ENCODE measurements at regions not wholly inside any gene's neighbourhood (a gene's known extent, or its start where the extent isn't known, plus 50 kb on each side); places are given as distances from the start of the nearest gene placed in this dataset. TPM values are rescaled to one million over a fixed set of nuclear protein-coding genes. Genes with fewer than 3 reads are reported as not detected.

- Histone ChIP-seq H3K4me2 (ENCODE audit: low read length, poor library complexity, severe bottlenecking) (no peak overlapping the region), H3K23ac (ENCODE audit: low read length in 2 of 2) (no peak overlapping the region), H3K27ac (ENCODE audit: low read length, poor library complexity, severe bottlenecking) (no peak overlapping the region), H3K4me3 (ENCODE audit: insufficient read depth in 1 of 2, low read depth in 1 of 2, low read length in 2 of 2) (no peak overlapping the region), H3K4me1 (ENCODE audit: control insufficient read depth, insufficient read depth, low read depth, low read length) (no peaks in the 10 kb centered on the region), H3K4ac (ENCODE audit: low read depth in 1 of 2, low read length in 2 of 2) (no peak overlapping the region), H2BK12ac (ENCODE audit: low read length in 2 of 2) (no peak overlapping the region), H3K79me1 (replicated peaks; ENCODE audit: low read length, poor library complexity, severe bottlenecking) (no peaks in the 10 kb centered on the region), H2BK120ac (ENCODE audit: low read depth, low read length) (no peak overlapping the region), H2AFZ (ENCODE audit: low read depth, low read length) (no peak overlapping the region), H3K18ac (ENCODE audit: low read depth in 1 of 2, low read length in 2 of 2) (no peak overlapping the region), H4K8ac (ENCODE audit: low read length) (no peak overlapping the region), H2BK5ac (ENCODE audit: low read depth, low read length, poor library complexity, severe bottlenecking) (no peak overlapping the region), H2AK5ac (ENCODE audit: low read length, severe bottlenecking) (no peak overlapping the region), H3K9me3 (ENCODE audit: control insufficient read depth, low read length) (no peaks in the 10 kb centered on the region), H3K36me3 (ENCODE audit: control insufficient read depth in 1 of 2, insufficient read depth in 2 of 2, low read depth in 1 of 2, low read length in 2 of 2) (no peaks in the 10 kb centered on the region), H2BK15ac (ENCODE audit: low read depth, poor library complexity, severe bottlenecking) (no peak overlapping the region), H4K91ac (ENCODE audit: low read length) (no peak overlapping the region), H3K27me3 (ENCODE audit: control insufficient read depth in 1 of 2, insufficient read depth in 1 of 2, low read length in 2 of 2) (no peaks in the 10 kb centered on the region), H3K9ac (ENCODE audit: low read length) (no peak overlapping the region), H3K14ac (ENCODE audit: low read length in 2 of 2) (no peak overlapping the region)
- no peak for DNase-seq
- WGBS, result 88% methylated on average over 2 of the region's 2 CpGs
Observed at GRCh38 chr1:107000902-107001301, 55.6 kb upstream of the PRMT6 start.

- Histone ChIP-seq H3K9me3 (ENCODE audit: control insufficient read depth, low read length) (no peaks in the 10 kb centered on the region), H3K18ac (ENCODE audit: low read depth in 1 of 2, low read length in 2 of 2) (no peak overlapping the region), H3K4me1 (ENCODE audit: control insufficient read depth, insufficient read depth, low read depth, low read length) (no peaks in the 10 kb centered on the region), H2BK120ac (ENCODE audit: low read depth, low read length) (no peak overlapping the region), H4K8ac (ENCODE audit: low read length) (no peak overlapping the region), H4K91ac (ENCODE audit: low read length) (no peak overlapping the region), H2AFZ (ENCODE audit: low read depth, low read length) (no peak overlapping the region), H2BK12ac (ENCODE audit: low read length in 2 of 2) (no peak overlapping the region), H2BK5ac (ENCODE audit: low read depth, low read length, poor library complexity, severe bottlenecking) (no peak overlapping the region), H3K14ac (ENCODE audit: low read length in 2 of 2) (no peak overlapping the region), H3K4me3 (ENCODE audit: insufficient read depth in 1 of 2, low read depth in 1 of 2, low read length in 2 of 2) (no peak overlapping the region), H3K79me1 (replicated peaks; ENCODE audit: low read length, poor library complexity, severe bottlenecking) (no peaks in the 10 kb centered on the region), H3K23ac (ENCODE audit: low read length in 2 of 2) (no peak overlapping the region), H3K4me2 (ENCODE audit: low read length, poor library complexity, severe bottlenecking) (no peak overlapping the region), H3K27ac (ENCODE audit: low read length, poor library complexity, severe bottlenecking) (no peak overlapping the region), H2BK15ac (ENCODE audit: low read depth, poor library complexity, severe bottlenecking) (no peak overlapping the region), H3K4ac (ENCODE audit: low read depth in 1 of 2, low read length in 2 of 2) (no peak overlapping the region), H3K36me3 (ENCODE audit: control insufficient read depth in 1 of 2, insufficient read depth in 2 of 2, low read depth in 1 of 2, low read length in 2 of 2) (no peaks in the 10 kb centered on the region), H2AK5ac (ENCODE audit: low read length, severe bottlenecking) (no peak overlapping the region), H3K27me3 (ENCODE audit: control insufficient read depth in 1 of 2, insufficient read depth in 1 of 2, low read length in 2 of 2) (no peaks in the 10 kb centered on the region), H3K9ac (ENCODE audit: low read length) (no peak overlapping the region)
- no peak for DNase-seq
Observed at GRCh38 chr1:107003972-107004371, 52.5 kb upstream of the PRMT6 start.

DNA sequence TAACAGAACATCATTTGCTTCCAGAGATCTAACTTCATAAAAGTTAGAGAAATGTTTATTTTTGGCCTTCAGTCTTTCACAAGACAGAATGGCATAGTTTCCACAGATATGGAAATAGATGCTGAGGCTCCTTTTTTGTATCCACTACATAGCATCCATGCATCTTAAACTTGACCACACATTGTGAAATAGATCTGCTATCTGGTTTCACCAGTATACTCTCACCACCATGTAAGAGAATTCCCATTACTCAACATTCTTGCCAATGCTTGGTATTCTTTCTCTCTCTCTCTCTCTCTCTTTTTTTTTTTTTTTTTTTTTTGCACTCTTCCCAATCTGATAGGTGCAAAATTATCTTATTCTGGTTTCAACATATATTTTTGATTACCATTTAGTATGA is 52.1 kb upstream of the PRMT6 start:
- Histone ChIP-seq H3K79me1 (replicated peaks; ENCODE audit: low read length, poor library complexity, severe bottlenecking) (no peaks in the 10 kb centered on the region), H3K36me3 (ENCODE audit: control insufficient read depth in 1 of 2, insufficient read depth in 2 of 2, low read depth in 1 of 2, low read length in 2 of 2) (no peaks in the 10 kb centered on the region), H2BK120ac (ENCODE audit: low read depth, low read length) (no peak overlapping the region), H2BK12ac (ENCODE audit: low read length in 2 of 2) (no peak overlapping the region), H4K8ac (ENCODE audit: low read length) (no peak overlapping the region), H3K27me3 (ENCODE audit: control insufficient read depth in 1 of 2, insufficient read depth in 1 of 2, low read length in 2 of 2) (no peaks in the 10 kb centered on the region), H3K4me1 (ENCODE audit: control insufficient read depth, insufficient read depth, low read depth, low read length) (no peaks in the 10 kb centered on the region), H4K91ac (ENCODE audit: low read length) (no peak overlapping the region), H3K4me3 (ENCODE audit: insufficient read depth in 1 of 2, low read depth in 1 of 2, low read length in 2 of 2) (no peak overlapping the region), H3K14ac (ENCODE audit: low read length in 2 of 2) (no peak overlapping the region), H3K4ac (ENCODE audit: low read depth in 1 of 2, low read length in 2 of 2) (no peak overlapping the region), H3K27ac (ENCODE audit: low read length, poor library complexity, severe bottlenecking) (no peak overlapping the region), H3K9ac (ENCODE audit: low read length) (no peak overlapping the region), H2BK15ac (ENCODE audit: low read depth, poor library complexity, severe bottlenecking) (no peak overlapping the region), H3K23ac (ENCODE audit: low read length in 2 of 2) (no peak overlapping the region), H3K9me3 (ENCODE audit: control insufficient read depth, low read length) (no peaks in the 10 kb centered on the region), H2AFZ (ENCODE audit: low read depth, low read length) (no peak overlapping the region), H3K4me2 (ENCODE audit: low read length, poor library complexity, severe bottlenecking) (no peak overlapping the region), H2BK5ac (ENCODE audit: low read depth, low read length, poor library complexity, severe bottlenecking) (no peak overlapping the region), H3K18ac (ENCODE audit: low read depth in 1 of 2, low read length in 2 of 2) (no peak overlapping the region), H2AK5ac (ENCODE audit: low read length, severe bottlenecking) (no peak overlapping the region)
- DNase-seq, result no peak

Small RNA genes in the stretch of these regions (small RNA-seq; reads per million reads assigned to genes)
- gene AL596327.1 (ENCODE audit: low read depth) (not detected), gene SEPT2P1 (ENCODE audit: low read depth) (not detected)
